ENCODE measurements at regions not wholly inside any gene's neighbourhood (a gene's known extent, or its start where the extent isn't known, plus 50 kb on each side); places are given as distances from the start of the nearest gene placed in this dataset.

GRCh38 chr4:11729548-11729947 is 300.9 kb upstream of the HS3ST1 start:
- TF ChIP-seq CTCF (IDR thresholded peaks at IDR 0.05; ENCODE audit: insufficient read depth, missing control alignments) = no peak
- no peak for DNase-seq (ENCODE audit: insufficient read length, low spot score)
- no peak for FAIRE-seq

- FAIRE-seq (no peak), DNase-seq (ENCODE audit: insufficient read length, low spot score) (no peak)
- no peak for TF ChIP-seq CTCF (IDR thresholded peaks at IDR 0.05; ENCODE audit: insufficient read depth, missing control alignments)
Measured at GRCh38 chr4:11727903-11728564, 299.3 kb upstream of the HS3ST1 start.

- DNase-seq (ENCODE audit: insufficient read length, low spot score) (no peak), FAIRE-seq (no peak)
- no peak for TF ChIP-seq CTCF (IDR thresholded peaks at IDR 0.05; ENCODE audit: insufficient read depth, missing control alignments)
Measured at GRCh38 chr4:11724731-11725130, 296.0 kb upstream of the HS3ST1 start.

- no peak for FAIRE-seq
- no peak for TF ChIP-seq CTCF (IDR thresholded peaks at IDR 0.05; ENCODE audit: insufficient read depth, missing control alignments)
Measured at GRCh38 chr4:11722223-11722622, 293.5 kb upstream of the HS3ST1 start.

GRCh38 chr4:11720292-11720691 is 291.6 kb upstream of the HS3ST1 start:
- no peak for FAIRE-seq
- no peak for TF ChIP-seq CTCF (IDR thresholded peaks at IDR 0.05; ENCODE audit: insufficient read depth, missing control alignments)
- no peak for DNase-seq (ENCODE audit: insufficient read length, low spot score)

More at GRCh38 chr4:11722223-11722622, 293.5 kb upstream of the HS3ST1 start:
- DNase-seq (ENCODE audit: insufficient read length, low spot score) = no peak

- FAIRE-seq (no peak), DNase-seq (ENCODE audit: insufficient read length, low spot score) (no peak)
- no peak for TF ChIP-seq CTCF (IDR thresholded peaks at IDR 0.05; ENCODE audit: insufficient read depth, missing control alignments)
Measured at GRCh38 chr4:11719879-11720278, 291.2 kb upstream of the HS3ST1 start.

- no peak for TF ChIP-seq CTCF (IDR thresholded peaks at IDR 0.05; ENCODE audit: insufficient read depth, missing control alignments)
- FAIRE-seq = no peak
- no peak for DNase-seq (ENCODE audit: insufficient read length, low spot score)
Measured at GRCh38 chr4:11715753-11716521, 287.2 kb upstream of the HS3ST1 start.

Measured in D721Med (cell line).